HEK293T (cell line): ENCODE measurements at regions not wholly inside any gene's neighbourhood (a gene's known extent, or its start where the extent isn't known, plus 50 kb on each side); places are given as distances from the start of the nearest gene placed in this dataset.
"Not testable (repeated sequence)": the region's sequence is repeated elsewhere in the genome, so short reads cannot be mapped to it uniquely, and the experiment has no call there.

Experiments used
- ARNT ChIP-seq: fragments of 450-650 bp; IDR thresholded peaks from 2 replicates; pipeline ENCODE4 v1.6.1; 2017; ENCODE audit warnings: mild to moderate bottlenecking
- BHLHE40 ChIP-seq: fragments of 450-650 bp; IDR thresholded peaks from 2 replicates; pipeline ENCODE4 v1.6.1; 2016; ENCODE audit warnings: mild to moderate bottlenecking, moderate library complexity, borderline replicate concordance
- FOXA1 ChIP-seq: fragments of 450-650 bp; IDR thresholded peaks from 2 replicates; pipeline ENCODE4 v1.6.1; 2016; ENCODE audit warnings: mild to moderate bottlenecking
- FOXK2 ChIP-seq: fragments of 450-650 bp; IDR thresholded peaks from 2 replicates; pipeline ENCODE4 v1.6.1; 2016; ENCODE audit warnings: mild to moderate bottlenecking
- FOXM1 ChIP-seq: fragments of 450-650 bp; IDR thresholded peaks from 2 replicates; pipeline ENCODE4 v1.6.1; 2017; ENCODE audit warnings: mild to moderate bottlenecking, borderline replicate concordance
- HDGF ChIP-seq: fragments of 450-650 bp; IDR thresholded peaks from 2 replicates; pipeline ENCODE4 v1.6.1; 2017; ENCODE audit warnings: antibody characterized with exemption, borderline replicate concordance
- NFRKB ChIP-seq: fragments of 450-650 bp; IDR thresholded peaks from 2 replicates; pipeline ENCODE4 v1.6.1; 2016; ENCODE audit warnings: mild to moderate bottlenecking, moderate library complexity
- PKNOX1 ChIP-seq: fragments of 450-650 bp; IDR thresholded peaks from 2 replicates; pipeline ENCODE4 v1.6.1; 2016
- SP1 ChIP-seq: fragments of 450-650 bp; IDR thresholded peaks from 2 replicates; pipeline ENCODE4 v1.6.1; 2017
- SUZ12 ChIP-seq: fragments of 450-650 bp; IDR thresholded peaks from 2 replicates; pipeline ENCODE4 v1.6.1; 2016; ENCODE audit warnings: mild to moderate bottlenecking
- TARDBP ChIP-seq: fragments of 450-650 bp; IDR thresholded peaks from 2 replicates; pipeline ENCODE4 v1.6.1; 2016
- ZNF384 ChIP-seq: fragments of 450-650 bp; IDR thresholded peaks from 2 replicates; pipeline ENCODE4 v1.6.1; 2016

- not testable (repeated sequence) for TF ChIP-seq SP1, FOXK2, TARDBP, ARNT, PKNOX1, ZNF384, NFRKB, FOXM1, SUZ12, FOXA1, HDGF, BHLHE40
Observed at GRCh38 chr7:6958371-6958770, 132.3 kb upstream of the CCZ1B start.
